Neural progenitor cell (in vitro differentiated cells): ENCODE measurements at regions not wholly inside any gene's neighbourhood (a gene's known extent, or its start where the extent isn't known, plus 50 kb on each side); places are given as distances from the start of the nearest gene placed in this dataset.

Experiments used
- DNase-seq: peaks from one replicate; pipeline ENCODE4 v3.0.0-alpha.2; 2016; ENCODE audit warnings: low spot score
- H2AFZ ChIP-seq: fragments of 200-600 bp; sonication (generic); replicated peaks from 2 replicates; pipeline ENCODE4 v1.6.1; 2016; ENCODE audit warnings: antibody characterized with exemption
- H3F3A ChIP-seq: fragments of 200-600 bp; sonication (generic); 2 replicates; pipeline ENCODE4 v1.6.1; 2016; ENCODE audit warnings: antibody characterized with exemption, low read depth
- H3K27ac ChIP-seq: fragments of 200-600 bp; sonication (generic); 2 replicates; pipeline ENCODE4 v1.5.1; 2016; ENCODE audit warnings: mild to moderate bottlenecking
- H3K27me3 ChIP-seq: fragments of 200-600 bp; sonication (generic); 2 replicates; pipeline ENCODE4 v1.6.1; 2016; ENCODE audit warnings: mild to moderate bottlenecking, moderate library complexity
- H3K36me3 ChIP-seq: fragments of 200-600 bp; sonication (generic); 2 replicates; pipeline ENCODE4 v1.5.1; 2016
- H3K4me1 ChIP-seq: fragments of 200-600 bp; sonication (generic); 2 replicates; pipeline ENCODE4 v1.6.1; 2016; ENCODE audit warnings: mixed run types
- H3K4me2 ChIP-seq: fragments of 200-600 bp; sonication (generic); 2 replicates; pipeline ENCODE4 v1.6.1; 2016
- H3K4me3 ChIP-seq: fragments of 200-600 bp; sonication (generic); 2 replicates; pipeline ENCODE4 v1.5.1; 2016
- H3K79me2 ChIP-seq: fragments of 200-600 bp; sonication (generic); 2 replicates; pipeline ENCODE4 v1.6.1; 2016; ENCODE audit warnings: low read depth
- H3K9ac ChIP-seq: fragments of 200-600 bp; sonication (generic); 2 replicates; pipeline ENCODE4 v1.6.1; 2016
- H3K9me3 ChIP-seq: fragments of 200-600 bp; sonication (generic); 2 replicates; pipeline ENCODE4 v1.5.1; 2016; ENCODE audit warnings: low read depth
- H4K20me1 ChIP-seq: fragments of 200-600 bp; sonication (generic); 2 replicates; pipeline ENCODE4 v1.6.1; 2016; ENCODE audit warnings: low read depth
- H3K27ac Mint-ChIP-seq: 3 replicates; pipeline ENCODE4 v1.8.0; 2021; ENCODE audit warnings: mixed read lengths
- H3K27me3 Mint-ChIP-seq: 2 replicates; pipeline ENCODE4 v1.8.0; 2022; ENCODE audit warnings: low read depth, mild to moderate bottlenecking, inconsistent platforms, moderate library complexity, mixed read lengths; ENCODE audit not compliant: insufficient read depth
- H3K36me3 Mint-ChIP-seq: 3 replicates; pipeline ENCODE4 v1.8.0; 2021; ENCODE audit warnings: mixed read lengths
- H3K4me1 Mint-ChIP-seq: 3 replicates; pipeline ENCODE4 v1.8.0; 2021; ENCODE audit warnings: mixed read lengths
- H3K4me3 Mint-ChIP-seq: 3 replicates; pipeline ENCODE4 v1.8.0; 2021; ENCODE audit warnings: mild to moderate bottlenecking, moderate library complexity, mixed read lengths
- H3K9me3 Mint-ChIP-seq: 3 replicates; pipeline ENCODE4 v1.8.0; 2020; ENCODE audit warnings: mixed read lengths
- CTCF ChIP-seq: fragments of 200-600 bp; sonication (generic); IDR thresholded peaks from 2 replicates; pipeline ENCODE4 v1.5.1; 2017; ENCODE audit warnings: antibody characterized with exemption, mild to moderate bottlenecking
- EZH2 ChIP-seq: fragments of 200-600 bp; sonication (generic); IDR thresholded peaks from 2 replicates; pipeline ENCODE4 v1.6.1; 2017; ENCODE audit warnings: antibody characterized with exemption, mild to moderate bottlenecking, moderate library complexity
- EZH2phosphoT487 ChIP-seq: fragments of 200-600 bp; sonication (generic); IDR thresholded peaks from 2 replicates; pipeline ENCODE4 v1.6.1; 2017; ENCODE audit warnings: antibody characterized with exemption

- no peaks in the 10 kb centered on the region for H3K27me3 Mint-ChIP-seq
- no peaks in the 10 kb centered on the region for H3K9me3 ChIP-seq
- H2AFZ ChIP-seq = no peak overlapping the region
- H3K9ac ChIP-seq = no peak overlapping the region
- no peak overlapping the region for H3K27ac ChIP-seq
- H3F3A ChIP-seq = no peaks in the 10 kb centered on the region
- no peaks in the 10 kb centered on the region for H3K4me1 Mint-ChIP-seq
- no peaks in the 10 kb centered on the region for H3K79me2 ChIP-seq
- H3K4me3 Mint-ChIP-seq = no peak overlapping the region
- no peaks in the 10 kb centered on the region for H3K36me3 Mint-ChIP-seq
- no peak overlapping the region for H3K4me2 ChIP-seq
- TF ChIP-seq CTCF (no peak), EZH2 (no peak), EZH2phosphoT487 (no peak)
- H3K4me3 ChIP-seq = no peak overlapping the region
- no peak for DNase-seq
- peaks cover 4% of the 10 kb centered on the region for H3K9me3 Mint-ChIP-seq
- H3K27me3 ChIP-seq = no peaks in the 10 kb centered on the region
- no peaks in the 10 kb centered on the region for H4K20me1 ChIP-seq
- H3K27ac Mint-ChIP-seq = no peak overlapping the region
- no peaks in the 10 kb centered on the region for H3K36me3 ChIP-seq
- no peaks in the 10 kb centered on the region for H3K4me1 ChIP-seq
Observed at GRCh38 chr6:40232698-40233097, 298.4 kb upstream of the MOCS1 start.

- H3K27ac ChIP-seq = no peak overlapping the region
- H3K36me3 Mint-ChIP-seq = no peaks in the 10 kb centered on the region
- H3K4me1 ChIP-seq = no peaks in the 10 kb centered on the region
- peaks cover 2% of the 10 kb centered on the region for H3K9me3 Mint-ChIP-seq
- no peak for DNase-seq
- no peaks in the 10 kb centered on the region for H3K27me3 Mint-ChIP-seq
- no peaks in the 10 kb centered on the region for H3K4me1 Mint-ChIP-seq
- no peaks in the 10 kb centered on the region for H4K20me1 ChIP-seq
- H3K36me3 ChIP-seq = no peaks in the 10 kb centered on the region
- no peak overlapping the region for H3K9ac ChIP-seq
- H3K4me3 ChIP-seq = no peak overlapping the region
- H2AFZ ChIP-seq = no peak overlapping the region
- no peak for TF ChIP-seq EZH2
- H3F3A ChIP-seq = no peaks in the 10 kb centered on the region
- no peaks in the 10 kb centered on the region for H3K9me3 ChIP-seq
- H3K4me3 Mint-ChIP-seq = no peak overlapping the region
- no peak overlapping the region for H3K27ac Mint-ChIP-seq
- H3K4me2 ChIP-seq = no peak overlapping the region
- H3K27me3 ChIP-seq = no peaks in the 10 kb centered on the region
- H3K79me2 ChIP-seq = no peaks in the 10 kb centered on the region
Observed at GRCh38 chr6:40227735-40228134, 293.5 kb upstream of the MOCS1 start.

- no peaks in the 10 kb centered on the region for H3K4me1 Mint-ChIP-seq
- Histone ChIP-seq H3K27ac (no peak overlapping the region), H3K79me2 (no peaks in the 10 kb centered on the region), H2AFZ (no peak overlapping the region), H3K4me3 (no peak overlapping the region), H3K4me2 (no peak overlapping the region), H3K36me3 (no peaks in the 10 kb centered on the region), H3K9ac (no peak overlapping the region), H3F3A (no peaks in the 10 kb centered on the region), H4K20me1 (no peaks in the 10 kb centered on the region), H3K27me3 (no peaks in the 10 kb centered on the region), H3K9me3 (no peaks in the 10 kb centered on the region), H3K4me1 (no peaks in the 10 kb centered on the region)
- H3K9me3 Mint-ChIP-seq = peaks cover 2% of the 10 kb centered on the region
- H3K27ac Mint-ChIP-seq = no peak overlapping the region
- no peak for TF ChIP-seq EZH2phosphoT487
- TF ChIP-seq CTCF = no peak
- TF ChIP-seq EZH2 = no peak
- H3K36me3 Mint-ChIP-seq = no peaks in the 10 kb centered on the region
- H3K4me3 Mint-ChIP-seq = no peak overlapping the region
- DNase-seq = no peak
- H3K27me3 Mint-ChIP-seq = no peaks in the 10 kb centered on the region
Observed at GRCh38 chr6:40222354-40222753, 288.1 kb upstream of the MOCS1 start.

GRCh38 chr6:40219799-40220198 lies 285.5 kb upstream of the MOCS1 start:
- no peak for TF ChIP-seq EZH2phosphoT487
- TF ChIP-seq EZH2 = no peak
- TF ChIP-seq CTCF = no peak
- no peak overlapping the region for H3K9ac ChIP-seq
- no peaks in the 10 kb centered on the region for H3K4me1 Mint-ChIP-seq
- H3K27ac ChIP-seq = no peak overlapping the region
- H3F3A ChIP-seq = no peaks in the 10 kb centered on the region
- H3K27ac Mint-ChIP-seq = no peak overlapping the region
- no peaks in the 10 kb centered on the region for H3K36me3 Mint-ChIP-seq
- H4K20me1 ChIP-seq = no peaks in the 10 kb centered on the region
- peaks cover 2% of the 10 kb centered on the region for H3K9me3 Mint-ChIP-seq
- no peaks in the 10 kb centered on the region for H3K79me2 ChIP-seq
- H3K4me3 Mint-ChIP-seq = no peak overlapping the region
- no peaks in the 10 kb centered on the region for H3K9me3 ChIP-seq
- H3K4me1 ChIP-seq = no peaks in the 10 kb centered on the region
- DNase-seq = no peak
- H3K4me2 ChIP-seq = no peak overlapping the region
- no peaks in the 10 kb centered on the region for H3K27me3 ChIP-seq
- no peak overlapping the region for H2AFZ ChIP-seq
- H3K36me3 ChIP-seq = no peaks in the 10 kb centered on the region
- H3K27me3 Mint-ChIP-seq = no peaks in the 10 kb centered on the region
- no peak overlapping the region for H3K4me3 ChIP-seq
